HEK293T (cell line): ENCODE measurements at regions not wholly inside any gene's neighbourhood (a gene's known extent, or its start where the extent isn't known, plus 50 kb on each side); places are given as distances from the start of the nearest gene placed in this dataset.

Experiments
- BHLHE40 ChIP-seq: fragments of 450-650 bp; IDR thresholded peaks from 2 replicates; pipeline ENCODE4 v1.6.1; 2016; ENCODE audit warnings: mild to moderate bottlenecking, moderate library complexity, borderline replicate concordance
- CTBP1 ChIP-seq: fragments of 450-650 bp; IDR thresholded peaks from 2 replicates; pipeline ENCODE4 v1.6.1; 2016; ENCODE audit warnings: borderline replicate concordance
- ELF4 ChIP-seq: fragments of 450-650 bp; IDR thresholded peaks from 2 replicates; pipeline ENCODE4 v1.6.1; 2017; ENCODE audit warnings: antibody characterized with exemption
- FOXA1 ChIP-seq: fragments of 450-650 bp; IDR thresholded peaks from 2 replicates; pipeline ENCODE4 v1.6.1; 2016; ENCODE audit warnings: mild to moderate bottlenecking
- FOXK2 ChIP-seq: fragments of 450-650 bp; IDR thresholded peaks from 2 replicates; pipeline ENCODE4 v1.6.1; 2016; ENCODE audit warnings: mild to moderate bottlenecking
- FOXM1 ChIP-seq: fragments of 450-650 bp; IDR thresholded peaks from 2 replicates; pipeline ENCODE4 v1.6.1; 2017; ENCODE audit warnings: mild to moderate bottlenecking, borderline replicate concordance
- HDGF ChIP-seq: fragments of 450-650 bp; IDR thresholded peaks from 2 replicates; pipeline ENCODE4 v1.6.1; 2017; ENCODE audit warnings: antibody characterized with exemption, borderline replicate concordance
- L3MBTL2 ChIP-seq: fragments of 450-650 bp; conservative IDR thresholded peaks from 2 replicates; pipeline ENCODE4 v1.6.1; 2016; ENCODE audit warnings: mild to moderate bottlenecking
- NFRKB ChIP-seq: fragments of 450-650 bp; IDR thresholded peaks from 2 replicates; pipeline ENCODE4 v1.6.1; 2016; ENCODE audit warnings: mild to moderate bottlenecking, moderate library complexity
- SP1 ChIP-seq: fragments of 450-650 bp; IDR thresholded peaks from 2 replicates; pipeline ENCODE4 v1.6.1; 2017
- SUZ12 ChIP-seq: fragments of 450-650 bp; IDR thresholded peaks from 2 replicates; pipeline ENCODE4 v1.6.1; 2016; ENCODE audit warnings: mild to moderate bottlenecking
- TARDBP ChIP-seq: fragments of 450-650 bp; IDR thresholded peaks from 2 replicates; pipeline ENCODE4 v1.6.1; 2016

- TF ChIP-seq FOXK2 = no peak
- TF ChIP-seq FOXM1 = no peak
- no peak for TF ChIP-seq ELF4
- TF ChIP-seq SP1 = no peak
- TF ChIP-seq TARDBP = no peak
- no peak for TF ChIP-seq L3MBTL2
- no peak for TF ChIP-seq BHLHE40
- no peak for TF ChIP-seq SUZ12
- no peak for TF ChIP-seq CTBP1
- no peak for TF ChIP-seq FOXA1
- TF ChIP-seq NFRKB = no peak
- no peak for TF ChIP-seq HDGF
Observed at GRCh38 chr2:120442923-120443571, 97.1 kb downstream of the INHBB start.
